Cardiac muscle cell (in vitro differentiated cells and primary cell): ENCODE measurements at regions not wholly inside any gene's neighbourhood (a gene's known extent, or its start where the extent isn't known, plus 50 kb on each side); places are given as distances from the start of the nearest gene placed in this dataset.

Experiments
- DNase-seq, 2 donors: peaks; one replicate each; pipeline versions ENCODE4 v3.0.0 to v3.0.0-alpha.2; 2010 to 2017; ENCODE audit warnings: low read depth in 1 of 2, low spot score in 1 of 2
- H3K27ac ChIP-seq: fragments of 200-600 bp; sonication (generic); 2 replicates; pipeline ENCODE4 v1.5.1; 2016
- H3K27me3 ChIP-seq: fragments of 200-600 bp; sonication (generic); 2 replicates; pipeline ENCODE4 v1.6.0; 2016; ENCODE audit warnings: control low read depth
- H3K36me3 ChIP-seq: fragments of 200-600 bp; sonication (generic); 2 replicates; pipeline ENCODE4 v1.5.1; 2016; ENCODE audit warnings: control low read depth
- H3K4me1 ChIP-seq: fragments of 200-600 bp; sonication (generic); 2 replicates; pipeline ENCODE4 v1.8.1; 2017; ENCODE audit warnings: low read depth, mild to moderate bottlenecking, mixed run types
- H3K4me3 ChIP-seq: fragments of 200-600 bp; sonication (generic); 2 replicates; pipeline ENCODE4 v1.5.1; 2016; ENCODE audit warnings: mild to moderate bottlenecking
- H3K9me3 ChIP-seq: fragments of 200-600 bp; sonication (generic); 2 replicates; pipeline ENCODE4 v1.5.1; 2017; ENCODE audit warnings: low read depth, mild to moderate bottlenecking, control low read depth
- TF ChIP-seq, protein P1 (sequence below): IDR thresholded peaks from 2 replicates; pipeline ENCODE4 v1.5.1; 2012; ENCODE audit warnings: low read depth, mild to moderate bottlenecking, low read length

- TF ChIP-seq, protein P1, sequence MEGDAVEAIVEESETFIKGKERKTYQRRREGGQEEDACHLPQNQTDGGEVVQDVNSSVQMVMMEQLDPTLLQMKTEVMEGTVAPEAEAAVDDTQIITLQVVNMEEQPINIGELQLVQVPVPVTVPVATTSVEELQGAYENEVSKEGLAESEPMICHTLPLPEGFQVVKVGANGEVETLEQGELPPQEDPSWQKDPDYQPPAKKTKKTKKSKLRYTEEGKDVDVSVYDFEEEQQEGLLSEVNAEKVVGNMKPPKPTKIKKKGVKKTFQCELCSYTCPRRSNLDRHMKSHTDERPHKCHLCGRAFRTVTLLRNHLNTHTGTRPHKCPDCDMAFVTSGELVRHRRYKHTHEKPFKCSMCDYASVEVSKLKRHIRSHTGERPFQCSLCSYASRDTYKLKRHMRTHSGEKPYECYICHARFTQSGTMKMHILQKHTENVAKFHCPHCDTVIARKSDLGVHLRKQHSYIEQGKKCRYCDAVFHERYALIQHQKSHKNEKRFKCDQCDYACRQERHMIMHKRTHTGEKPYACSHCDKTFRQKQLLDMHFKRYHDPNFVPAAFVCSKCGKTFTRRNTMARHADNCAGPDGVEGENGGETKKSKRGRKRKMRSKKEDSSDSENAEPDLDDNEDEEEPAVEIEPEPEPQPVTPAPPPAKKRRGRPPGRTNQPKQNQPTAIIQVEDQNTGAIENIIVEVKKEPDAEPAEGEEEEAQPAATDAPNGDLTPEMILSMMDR = no peak
- Histone ChIP-seq H3K27ac (no peak overlapping the region), H3K4me1 (no peaks in the 10 kb centered on the region), H3K27me3 (no peaks in the 10 kb centered on the region), H3K36me3 (no peaks in the 10 kb centered on the region), H3K4me3 (no peak overlapping the region), H3K9me3 (no peaks in the 10 kb centered on the region)
- peak in 1 of 2 donors; percentile 20 for DNase-seq
Measured at GRCh38 chr9:80649496-80649895, 1039.9 kb downstream of the TLE1 start.

GRCh38 chr9:80649001-80649420 lies 1040.3 kb downstream of the TLE1 start:
- H3K4me1 ChIP-seq = no peaks in the 10 kb centered on the region
- DNase-seq = peak in 1 of 2 donors; percentile 93
- H3K27me3 ChIP-seq = no peaks in the 10 kb centered on the region
- no peaks in the 10 kb centered on the region for H3K9me3 ChIP-seq
- H3K4me3 ChIP-seq = no peak overlapping the region
- no peaks in the 10 kb centered on the region for H3K36me3 ChIP-seq
- H3K27ac ChIP-seq = no peak overlapping the region
- TF ChIP-seq, protein P1 = no peak

GRCh38 chr9:80648336-80648735 lies 1041.0 kb downstream of the TLE1 start:
- Histone ChIP-seq H3K9me3 (no peaks in the 10 kb centered on the region), H3K27me3 (no peaks in the 10 kb centered on the region), H3K36me3 (no peaks in the 10 kb centered on the region), H3K27ac (no peak overlapping the region), H3K4me3 (no peak overlapping the region), H3K4me1 (no peaks in the 10 kb centered on the region)
- TF ChIP-seq, protein P1 = no peak
- peak in 1 of 2 donors; percentile 71 for DNase-seq

GRCh38 chr9:80646211-80646610 lies 1043.1 kb downstream of the TLE1 start:
- Histone ChIP-seq H3K27me3 (no peaks in the 10 kb centered on the region), H3K9me3 (no peaks in the 10 kb centered on the region), H3K4me1 (peaks cover 1% of the 10 kb centered on the region), H3K27ac (no peak overlapping the region), H3K4me3 (no peak overlapping the region), H3K36me3 (no peaks in the 10 kb centered on the region)
- TF ChIP-seq, protein P1 = no peak
- DNase-seq = no peak

- H3K36me3 ChIP-seq = no peaks in the 10 kb centered on the region
- H3K4me3 ChIP-seq = no peak overlapping the region
- TF ChIP-seq, protein P1 = no peak
- H3K9me3 ChIP-seq = no peaks in the 10 kb centered on the region
- H3K4me1 ChIP-seq = peaks cover 5% of the 10 kb centered on the region
- H3K27me3 ChIP-seq = no peaks in the 10 kb centered on the region
- no peak for DNase-seq
- no peak overlapping the region for H3K27ac ChIP-seq
Measured at GRCh38 chr9:80644044-80644443, 1045.3 kb downstream of the TLE1 start.

- Histone ChIP-seq H3K27ac (no peak overlapping the region), H3K36me3 (no peaks in the 10 kb centered on the region), H3K27me3 (no peaks in the 10 kb centered on the region), H3K4me1 (no peaks in the 10 kb centered on the region), H3K9me3 (no peaks in the 10 kb centered on the region), H3K4me3 (no peak overlapping the region)
- TF ChIP-seq, protein P1 = no peak
- DNase-seq = no peak
Measured at GRCh38 chr9:80635065-80635464, 1054.3 kb downstream of the TLE1 start.
